NB4 (cell line): ENCODE measurements at regions not wholly inside any gene's neighbourhood (a gene's known extent, or its start where the extent isn't known, plus 50 kb on each side); places are given as distances from the start of the nearest gene placed in this dataset.

Experiments used
- DNase-seq: peaks from one replicate; pipeline ENCODE4 v3.0.0; 2010; ENCODE audit warnings: low read depth
- H3K4me3 ChIP-seq: one replicate; pipeline ENCODE4 v1.5.1; 2011; ENCODE audit warnings: mild to moderate bottlenecking, low read depth, low read length, moderate library complexity
- MAX ChIP-seq: IDR thresholded peaks from 2 replicates; pipeline ENCODE4 v1.6.1; 2011; ENCODE audit warnings: low read depth, low read length
- MYC ChIP-seq: IDR thresholded peaks from 2 replicates; pipeline ENCODE4 v1.6.1; 2011; ENCODE audit warnings: low read depth, low read length
- POLR2A ChIP-seq: IDR thresholded peaks from 2 replicates; pipeline ENCODE4 v1.6.1; 2011; ENCODE audit warnings: mild to moderate bottlenecking; ENCODE audit not compliant: insufficient read length; ENCODE audit errors: extremely low read depth
- TF ChIP-seq, protein P1 (sequence below): IDR thresholded peaks from one replicate; pipeline ENCODE4 v1.5.1; 2012; ENCODE audit warnings: low read depth, low read length

GRCh38 chr13:44252938-44253337 is 120.7 kb upstream of the SERP2 start:
- TF ChIP-seq MAX (no peak), MYC (no peak), POLR2A (no peak)
- TF ChIP-seq, protein P1, sequence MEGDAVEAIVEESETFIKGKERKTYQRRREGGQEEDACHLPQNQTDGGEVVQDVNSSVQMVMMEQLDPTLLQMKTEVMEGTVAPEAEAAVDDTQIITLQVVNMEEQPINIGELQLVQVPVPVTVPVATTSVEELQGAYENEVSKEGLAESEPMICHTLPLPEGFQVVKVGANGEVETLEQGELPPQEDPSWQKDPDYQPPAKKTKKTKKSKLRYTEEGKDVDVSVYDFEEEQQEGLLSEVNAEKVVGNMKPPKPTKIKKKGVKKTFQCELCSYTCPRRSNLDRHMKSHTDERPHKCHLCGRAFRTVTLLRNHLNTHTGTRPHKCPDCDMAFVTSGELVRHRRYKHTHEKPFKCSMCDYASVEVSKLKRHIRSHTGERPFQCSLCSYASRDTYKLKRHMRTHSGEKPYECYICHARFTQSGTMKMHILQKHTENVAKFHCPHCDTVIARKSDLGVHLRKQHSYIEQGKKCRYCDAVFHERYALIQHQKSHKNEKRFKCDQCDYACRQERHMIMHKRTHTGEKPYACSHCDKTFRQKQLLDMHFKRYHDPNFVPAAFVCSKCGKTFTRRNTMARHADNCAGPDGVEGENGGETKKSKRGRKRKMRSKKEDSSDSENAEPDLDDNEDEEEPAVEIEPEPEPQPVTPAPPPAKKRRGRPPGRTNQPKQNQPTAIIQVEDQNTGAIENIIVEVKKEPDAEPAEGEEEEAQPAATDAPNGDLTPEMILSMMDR: no peak
- DNase-seq: no peak
- no peak overlapping the region for H3K4me3 ChIP-seq

GRCh38 chr13:44255771-44256364 is 117.8 kb upstream of the SERP2 start:
- DNase-seq: no peak
- TF ChIP-seq MAX (no peak), MYC (no peak), POLR2A (no peak)
- TF ChIP-seq, protein P1: no peak
- H3K4me3 ChIP-seq: no peak overlapping the region

- no peak for DNase-seq
- no peak for TF ChIP-seq MAX
- no peak for TF ChIP-seq MYC
- TF ChIP-seq, protein P1: no peak
- no peak overlapping the region for H3K4me3 ChIP-seq
Observed at GRCh38 chr13:44257796-44258195, 115.8 kb upstream of the SERP2 start.

DNA sequence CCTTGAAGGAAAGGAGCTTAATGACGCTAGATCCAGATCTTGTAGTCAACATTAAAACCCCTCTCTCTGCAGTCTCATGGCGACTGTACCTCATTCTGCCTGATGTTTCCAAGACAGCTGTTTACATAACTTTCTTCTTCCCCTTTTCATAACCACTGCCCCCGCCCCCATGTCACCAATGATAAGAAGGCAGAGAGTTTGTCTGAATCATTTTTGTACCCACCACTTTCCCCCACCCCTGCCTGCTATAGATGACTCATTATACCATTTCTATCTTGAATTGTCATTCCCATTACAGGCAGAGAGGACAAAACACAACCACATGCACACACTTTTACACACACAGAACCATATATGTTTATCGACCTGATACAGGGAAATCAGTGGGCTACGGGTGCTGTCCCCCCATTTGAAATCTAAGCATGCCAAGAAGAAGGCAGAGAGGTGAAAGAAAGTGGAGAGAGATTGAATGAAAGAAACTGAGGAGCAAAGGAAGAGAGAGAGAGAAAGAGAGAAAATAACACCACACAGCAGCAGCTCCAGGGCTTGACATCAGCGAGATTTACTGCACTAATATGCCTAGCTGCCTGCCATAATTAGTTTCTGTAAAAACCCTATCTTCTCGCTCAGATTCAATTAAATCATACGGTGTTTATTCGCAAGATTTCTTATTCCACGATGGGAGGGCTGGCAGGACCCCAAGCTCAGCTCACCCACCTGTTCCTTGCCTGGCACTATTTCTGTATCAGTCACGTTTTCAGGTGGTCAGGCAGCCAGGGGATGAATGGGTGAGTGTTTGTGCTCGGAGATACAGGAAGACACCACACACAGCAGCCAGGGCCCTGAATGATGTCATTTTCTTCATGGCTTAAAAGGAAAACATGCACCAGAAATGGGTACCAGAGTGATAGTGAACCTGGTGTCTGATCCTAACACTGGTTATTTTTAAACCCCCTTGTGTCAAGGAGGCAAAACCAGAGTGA is 114.3 kb upstream of the SERP2 start:
- peak; percentile 95 for DNase-seq
- TF ChIP-seq MYC: peak; percentile 56
- TF ChIP-seq, protein P1: no peak
- TF ChIP-seq MAX: peak; percentile 77
- no peak for TF ChIP-seq POLR2A
- peak overlapping the region; percentile 8 for H3K4me3 ChIP-seq

- DNase-seq: no peak
- no peak overlapping the region for H3K4me3 ChIP-seq
- no peak for TF ChIP-seq MAX
- no peak for TF ChIP-seq POLR2A
- TF ChIP-seq, protein P1: no peak
- TF ChIP-seq MYC: no peak
Observed at GRCh38 chr13:44260336-44260735, 113.3 kb upstream of the SERP2 start.
